Esophagus squamous epithelium (tissue), 4 donors: ENCODE measurements at regions not wholly inside any gene's neighbourhood (a gene's known extent, or its start where the extent isn't known, plus 50 kb on each side); places are given as distances from the start of the nearest gene placed in this dataset.

Source experiments
- CTCF ChIP-seq, 6 experiments: fragments of 450-650 bp in 4 of 6; fragments of 200-600 bp in 2 of 6; sonication (generic) in 2 of 6; IDR thresholded peaks; one replicate each; pipeline ENCODE4 v1.5.1; 2016 to 2019; ENCODE audit warnings: antibody characterized with exemption in 6 of 6, mild to moderate bottlenecking in 4 of 6, moderate library complexity in 4 of 6
- POLR2A ChIP-seq, 4 donors: fragments of 450-650 bp; IDR thresholded peaks; one replicate each; pipeline ENCODE4 v1.6.1; 2017; ENCODE audit warnings: antibody characterized with exemption in 4 of 4, mild to moderate bottlenecking in 4 of 4, moderate library complexity in 3 of 4

DNA sequence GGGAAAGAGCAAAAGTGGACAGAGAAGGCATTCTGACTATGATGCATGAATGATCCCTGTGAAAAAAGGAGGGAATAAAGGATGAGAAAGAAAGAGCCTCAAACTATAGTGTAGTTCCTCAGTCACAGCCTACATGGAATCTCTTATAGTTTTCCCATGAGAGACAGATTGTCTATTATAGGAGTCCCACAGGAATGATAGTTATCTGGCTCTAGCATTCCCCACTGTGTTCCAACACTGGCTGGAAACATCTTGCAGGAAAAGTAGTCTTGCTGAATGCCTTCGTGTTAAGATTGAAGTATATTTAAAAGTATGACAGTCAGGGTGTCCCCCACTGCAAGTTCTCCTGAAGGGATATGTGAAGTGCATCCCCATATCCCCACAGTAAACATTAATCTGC, 641.5 kb upstream of the NECTIN3 start:
- TF ChIP-seq CTCF (IDR thresholded peaks at IDR 0.05) (no peak), POLR2A (IDR thresholded peaks at IDR 0.05) (no peak)
